ENCODE measurements at regions not wholly inside any gene's neighbourhood (a gene's known extent, or its start where the extent isn't known, plus 50 kb on each side); places are given as distances from the start of the nearest gene placed in this dataset.

- no peak for DNase-seq (ENCODE audit: low read depth)
- no peak overlapping the region for H3K4me3 ChIP-seq (replicated peaks; ENCODE audit: low read depth, low read length)
- TF ChIP-seq, protein P1, sequence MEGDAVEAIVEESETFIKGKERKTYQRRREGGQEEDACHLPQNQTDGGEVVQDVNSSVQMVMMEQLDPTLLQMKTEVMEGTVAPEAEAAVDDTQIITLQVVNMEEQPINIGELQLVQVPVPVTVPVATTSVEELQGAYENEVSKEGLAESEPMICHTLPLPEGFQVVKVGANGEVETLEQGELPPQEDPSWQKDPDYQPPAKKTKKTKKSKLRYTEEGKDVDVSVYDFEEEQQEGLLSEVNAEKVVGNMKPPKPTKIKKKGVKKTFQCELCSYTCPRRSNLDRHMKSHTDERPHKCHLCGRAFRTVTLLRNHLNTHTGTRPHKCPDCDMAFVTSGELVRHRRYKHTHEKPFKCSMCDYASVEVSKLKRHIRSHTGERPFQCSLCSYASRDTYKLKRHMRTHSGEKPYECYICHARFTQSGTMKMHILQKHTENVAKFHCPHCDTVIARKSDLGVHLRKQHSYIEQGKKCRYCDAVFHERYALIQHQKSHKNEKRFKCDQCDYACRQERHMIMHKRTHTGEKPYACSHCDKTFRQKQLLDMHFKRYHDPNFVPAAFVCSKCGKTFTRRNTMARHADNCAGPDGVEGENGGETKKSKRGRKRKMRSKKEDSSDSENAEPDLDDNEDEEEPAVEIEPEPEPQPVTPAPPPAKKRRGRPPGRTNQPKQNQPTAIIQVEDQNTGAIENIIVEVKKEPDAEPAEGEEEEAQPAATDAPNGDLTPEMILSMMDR (IDR thresholded peaks at IDR 0.05; ENCODE audit: low read length, missing control alignments): no peak
Measured at GRCh38 chr2:128500138-128500800, 181.6 kb upstream of the HS6ST1 start.

DNA sequence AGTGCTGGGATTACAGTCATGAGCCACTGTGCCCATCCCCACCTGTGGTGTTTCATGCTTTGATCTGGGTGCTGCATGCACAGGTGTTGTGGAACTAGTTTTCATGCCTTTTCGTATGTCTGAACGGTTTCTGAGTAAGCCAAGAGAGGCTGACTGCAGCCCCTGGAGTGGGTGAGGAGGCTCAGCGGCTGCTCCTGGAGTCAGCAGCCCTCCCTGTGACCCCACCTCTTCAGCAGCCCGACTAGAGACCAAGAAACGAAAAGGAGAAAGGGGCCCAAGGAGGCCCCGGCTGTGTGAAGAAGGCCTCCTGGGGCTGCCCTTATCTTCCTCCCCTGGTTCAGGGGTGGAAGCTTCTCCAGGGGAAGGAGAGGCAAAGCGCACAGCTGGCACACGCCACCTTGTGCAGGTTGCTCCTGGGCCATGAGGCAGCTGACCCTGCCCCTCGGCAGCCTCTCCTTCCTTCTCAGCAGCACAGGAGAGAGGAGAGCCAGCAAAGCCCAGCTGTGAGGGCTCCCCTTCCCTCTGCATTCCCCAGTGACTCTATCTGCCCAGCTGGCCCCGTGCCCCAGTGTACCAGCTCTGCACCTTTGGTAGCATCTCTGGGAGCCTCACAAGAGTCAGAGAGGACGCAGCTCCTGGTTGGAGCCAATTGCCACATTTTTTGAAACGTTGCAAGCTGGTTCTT lies 182.5 kb upstream of the HS6ST1 start:
- TF ChIP-seq, protein P1 (IDR thresholded peaks at IDR 0.05; ENCODE audit: low read length, missing control alignments): no peak
- H3K4me3 ChIP-seq (replicated peaks; ENCODE audit: low read depth, low read length): no peak overlapping the region
- DNase-seq (ENCODE audit: low read depth): no peak

- DNase-seq (ENCODE audit: low read depth): no peak
- H3K4me3 ChIP-seq (replicated peaks; ENCODE audit: low read depth, low read length): no peak overlapping the region
- TF ChIP-seq, protein P1 (IDR thresholded peaks at IDR 0.05; ENCODE audit: low read length, missing control alignments): no peak
Measured at GRCh38 chr2:128501700-128502099, 183.0 kb upstream of the HS6ST1 start.

GRCh38 chr2:128502200-128502599 lies 183.5 kb upstream of the HS6ST1 start:
- no peak overlapping the region for H3K4me3 ChIP-seq (replicated peaks; ENCODE audit: low read depth, low read length)
- DNase-seq (ENCODE audit: low read depth): no peak
- TF ChIP-seq, protein P1 (IDR thresholded peaks at IDR 0.05; ENCODE audit: low read length, missing control alignments): no peak

GRCh38 chr2:128502638-128503246 lies 184.1 kb upstream of the HS6ST1 start:
- DNase-seq (ENCODE audit: low read depth): no peak
- no peak overlapping the region for H3K4me3 ChIP-seq (replicated peaks; ENCODE audit: low read depth, low read length)
- TF ChIP-seq, protein P1 (IDR thresholded peaks at IDR 0.05; ENCODE audit: low read length, missing control alignments): no peak

GRCh38 chr2:128503399-128504245 lies 185.0 kb upstream of the HS6ST1 start:
- TF ChIP-seq, protein P1 (IDR thresholded peaks at IDR 0.05; ENCODE audit: low read length, missing control alignments): no peak
- no peak for DNase-seq (ENCODE audit: low read depth)

More at GRCh38 chr2:128503399-128504245, 185.0 kb upstream of the HS6ST1 start:
- H3K4me3 ChIP-seq (replicated peaks; ENCODE audit: low read depth, low read length): no peak overlapping the region
